Trophoblast cell (in vitro differentiated cells and primary cell): ENCODE measurements at regions not wholly inside any gene's neighbourhood (a gene's known extent, or its start where the extent isn't known, plus 50 kb on each side); places are given as distances from the start of the nearest gene placed in this dataset.

Experiments used
- DNase-seq, 2 donors: peaks; one replicate each; pipeline ENCODE4 v3.0.0-alpha.2; 2016
- H2AFZ ChIP-seq: 2 replicates; pipeline ENCODE4 v1.6.1; 2013; ENCODE audit warnings: low read length, moderate library complexity, mild to moderate bottlenecking; ENCODE audit not compliant: insufficient read depth, poor library complexity
- H2AK5ac ChIP-seq: 2 replicates; pipeline ENCODE4 v1.6.1; 2013; ENCODE audit warnings: mild to moderate bottlenecking, low read length
- H2BK120ac ChIP-seq: 2 replicates; pipeline ENCODE4 v1.6.1; 2013; ENCODE audit warnings: low read length, mild to moderate bottlenecking, moderate library complexity; ENCODE audit not compliant: insufficient read depth, poor library complexity
- H2BK12ac ChIP-seq: 2 replicates; pipeline ENCODE4 v1.6.1; 2013; ENCODE audit warnings: mild to moderate bottlenecking, low read length, moderate library complexity
- H2BK5ac ChIP-seq: 2 replicates; pipeline ENCODE4 v1.6.1; 2013; ENCODE audit warnings: low read length, low read depth, moderate library complexity, mild to moderate bottlenecking; ENCODE audit not compliant: poor library complexity
- H3K14ac ChIP-seq: 2 replicates; pipeline ENCODE4 v1.6.1; 2013; ENCODE audit warnings: mild to moderate bottlenecking, low read length
- H3K18ac ChIP-seq: 2 replicates; pipeline ENCODE4 v1.6.1; 2013; ENCODE audit warnings: mild to moderate bottlenecking, low read length
- H3K23ac ChIP-seq: 2 replicates; pipeline ENCODE4 v1.6.1; 2013; ENCODE audit warnings: low read length
- H3K27ac ChIP-seq: 2 replicates; pipeline ENCODE4 v1.5.1; 2013; ENCODE audit warnings: low read depth, mild to moderate bottlenecking, inconsistent platforms, low read length, moderate library complexity
- H3K27me3 ChIP-seq: 2 replicates; pipeline ENCODE4 v1.6.1; 2013; ENCODE audit warnings: inconsistent platforms, mild to moderate bottlenecking, low read length, moderate library complexity; ENCODE audit not compliant: insufficient read depth
- H3K36me3 ChIP-seq, 2 experiments: 1 replicate in 1 of 2; 2 replicates in 1 of 2; pipeline ENCODE4 v1.6.1; 2013; ENCODE audit warnings: low read length in 2 of 2, mild to moderate bottlenecking in 2 of 2, moderate library complexity in 1 of 2; ENCODE audit not compliant: insufficient read depth in 2 of 2, control insufficient read depth in 1 of 2
- H3K4ac ChIP-seq: 2 replicates; pipeline ENCODE4 v1.6.1; 2013; ENCODE audit warnings: low read depth, mild to moderate bottlenecking, low read length, moderate library complexity
- H3K4me1 ChIP-seq, 2 experiments: 1 replicate in 1 of 2; 2 replicates in 1 of 2; pipeline ENCODE4 v1.6.1; 2013; ENCODE audit warnings: low read length in 2 of 2, mild to moderate bottlenecking in 2 of 2, moderate library complexity in 1 of 2; ENCODE audit not compliant: insufficient read depth in 2 of 2, control insufficient read depth in 1 of 2
- H3K4me2 ChIP-seq: 2 replicates; pipeline ENCODE4 v1.6.1; 2013; ENCODE audit warnings: inconsistent platforms, mild to moderate bottlenecking, low read length, moderate library complexity
- H3K4me3 ChIP-seq: 2 replicates; pipeline ENCODE4 v1.5.1; 2013; ENCODE audit warnings: mild to moderate bottlenecking, low read depth, low read length, inconsistent platforms
- H3K79me1 ChIP-seq: one replicate; pipeline ENCODE4 v1.6.1; 2013; ENCODE audit warnings: low read length
- H3K79me2 ChIP-seq: 2 replicates; pipeline ENCODE4 v1.6.1; 2013; ENCODE audit warnings: low read length, mild to moderate bottlenecking; ENCODE audit not compliant: control insufficient read depth, insufficient read depth, poor library complexity
- H3K9ac ChIP-seq: 2 replicates; pipeline ENCODE4 v1.6.1; 2013; ENCODE audit warnings: mild to moderate bottlenecking, low read length
- H3K9me3 ChIP-seq: 2 replicates; pipeline ENCODE4 v1.6.1; 2013; ENCODE audit warnings: low read depth, mild to moderate bottlenecking, control low read depth, inconsistent platforms, low read length; ENCODE audit not compliant: insufficient read depth
- H4K12ac ChIP-seq: 2 replicates; pipeline ENCODE4 v1.6.1; 2013; ENCODE audit warnings: low read depth, mild to moderate bottlenecking, low read length, moderate library complexity
- H4K8ac ChIP-seq: 2 replicates; pipeline ENCODE4 v1.6.1; 2013; ENCODE audit warnings: low read depth, mild to moderate bottlenecking, low read length, moderate library complexity
- H4K91ac ChIP-seq: one replicate; pipeline ENCODE4 v1.6.1; 2013; ENCODE audit warnings: low read depth, mild to moderate bottlenecking, low read length, moderate library complexity
- WGBS: extraction: QIAGEN DNeasy Blood & Tissue Kit; methylation state at CpG from one replicate; pipeline ENCODE4 v1.1.7; 2013; ENCODE audit warnings: missing lambda C conversion rate; ENCODE audit not compliant: insufficient read length, insufficient coverage; ENCODE audit errors: extremely low coverage; 5-methylcytosine and 5-hydroxymethylcytosine counted together

DNA sequence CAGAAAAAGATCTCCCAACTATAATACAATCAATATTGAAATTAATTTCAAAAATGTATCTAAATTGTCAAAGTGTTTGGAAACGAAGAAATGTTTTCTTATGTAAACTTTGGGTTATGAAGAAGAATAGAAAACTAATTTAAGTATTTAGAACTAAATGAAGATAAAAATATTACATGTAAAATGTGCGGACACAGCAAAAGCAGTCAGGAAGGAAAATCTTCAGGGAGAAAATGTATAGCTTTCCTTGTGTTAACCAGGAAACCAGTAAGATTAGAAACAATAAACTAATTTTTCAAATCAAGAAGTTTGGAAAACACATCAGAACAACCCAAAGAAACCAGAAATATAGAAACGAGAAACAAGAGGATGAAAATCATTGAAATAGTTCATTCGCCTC, 466.5 kb downstream of the BRD1 start:
- no peak overlapping the region for H3K4me2 ChIP-seq
- H3K9me3 ChIP-seq = peaks cover 2% of the 10 kb centered on the region
- no peak overlapping the region for H3K14ac ChIP-seq
- H3K36me3 ChIP-seq = no peaks in the 10 kb centered on the region
- H3K4me1 ChIP-seq = no peaks in the 10 kb centered on the region
- no peak overlapping the region for H2AFZ ChIP-seq
- H4K12ac ChIP-seq = no peak overlapping the region
- H3K79me1 ChIP-seq = no peaks in the 10 kb centered on the region
- H2AK5ac ChIP-seq = no peak overlapping the region
- H3K4me3 ChIP-seq = no peak overlapping the region
- H3K18ac ChIP-seq = no peak overlapping the region
- peaks cover 2% of the 10 kb centered on the region for H3K27me3 ChIP-seq
- no peak overlapping the region for H2BK120ac ChIP-seq
- no peak overlapping the region for H4K8ac ChIP-seq
- H3K27ac ChIP-seq = no peak overlapping the region
- no peak overlapping the region for H2BK12ac ChIP-seq
- no peak overlapping the region for H3K23ac ChIP-seq
- H3K4ac ChIP-seq = no peak overlapping the region
- H2BK5ac ChIP-seq = no peak overlapping the region
- no peak overlapping the region for H4K91ac ChIP-seq
- DNase-seq = no peak
- H3K9ac ChIP-seq = no peak overlapping the region
- no CpG with 5 or more reads among the region's 4 CpGs for WGBS
- no peaks in the 10 kb centered on the region for H3K79me2 ChIP-seq

DNA sequence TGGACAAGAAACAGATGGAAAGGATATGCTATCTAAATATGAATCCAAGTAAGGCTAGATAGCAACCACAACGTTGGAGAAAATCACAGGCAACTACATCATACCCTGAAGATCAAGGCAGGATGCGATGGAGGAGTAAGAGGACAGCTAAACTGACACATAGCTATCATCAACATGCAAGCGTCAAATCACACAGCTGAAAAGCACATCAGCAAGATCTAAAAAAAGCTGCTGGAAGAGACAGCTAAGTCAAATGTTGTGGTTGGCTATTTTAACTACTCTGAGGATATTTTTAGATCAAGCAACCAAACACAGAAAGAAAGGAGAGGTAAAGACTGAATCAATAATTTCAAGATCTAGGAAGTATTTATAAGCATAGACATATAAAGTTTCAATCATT, 466.9 kb downstream of the BRD1 start:
- Histone ChIP-seq H3K79me1 (no peaks in the 10 kb centered on the region), H3K27ac (no peak overlapping the region), H3K4ac (no peak overlapping the region), H4K91ac (no peak overlapping the region), H3K23ac (no peak overlapping the region), H3K9ac (no peak overlapping the region), H3K14ac (no peak overlapping the region), H3K27me3 (peaks cover 2% of the 10 kb centered on the region), H4K8ac (no peak overlapping the region), H3K4me1 (no peaks in the 10 kb centered on the region), H3K36me3 (no peaks in the 10 kb centered on the region), H3K4me2 (no peak overlapping the region), H2BK120ac (no peak overlapping the region), H3K18ac (no peak overlapping the region), H2BK12ac (no peak overlapping the region), H3K79me2 (no peaks in the 10 kb centered on the region), H4K12ac (no peak overlapping the region), H3K4me3 (no peak overlapping the region), H2AFZ (no peak overlapping the region), H2BK5ac (no peak overlapping the region), H3K9me3 (peaks cover 2% of the 10 kb centered on the region), H2AK5ac (no peak overlapping the region)
- DNase-seq = no peak
- no CpG with 5 or more reads among the region's 3 CpGs for WGBS

DNA sequence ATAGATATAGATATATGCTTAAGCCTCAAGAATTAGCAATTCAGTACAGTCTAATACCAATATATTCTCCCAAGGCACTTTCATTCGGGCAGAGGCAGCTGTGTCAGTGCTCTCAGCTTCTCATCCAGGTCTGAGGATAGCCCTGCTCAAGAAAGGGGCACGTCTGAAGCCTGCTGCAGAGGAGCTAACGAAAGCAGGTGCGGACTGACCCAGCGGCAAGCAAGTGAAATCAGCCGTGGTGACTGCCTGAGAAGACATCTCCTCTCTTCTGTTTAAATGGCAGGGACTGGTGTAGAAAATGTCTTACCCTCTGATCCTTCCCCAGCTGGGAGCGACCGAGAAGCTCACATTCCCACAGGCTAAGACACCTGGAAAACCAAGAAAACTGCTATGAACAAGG, 468.6 kb downstream of the BRD1 start:
- H2BK120ac ChIP-seq = no peak overlapping the region
- H2BK5ac ChIP-seq = no peak overlapping the region
- H4K91ac ChIP-seq = no peak overlapping the region
- peaks cover 3 to 5% of the 10 kb centered on the region in 2 experiments for H3K4me1 ChIP-seq
- no peak overlapping the region for H2AK5ac ChIP-seq
- no peak overlapping the region for H4K8ac ChIP-seq
- H3K4me2 ChIP-seq = no peak overlapping the region
- H3K36me3 ChIP-seq = no peaks in the 10 kb centered on the region
- no CpG with 5 or more reads among the region's 8 CpGs for WGBS
- H2BK12ac ChIP-seq = no peak overlapping the region
- no peak overlapping the region for H3K14ac ChIP-seq
- no peak overlapping the region for H2AFZ ChIP-seq
- DNase-seq = no peak
- no peak overlapping the region for H3K23ac ChIP-seq
- H4K12ac ChIP-seq = no peak overlapping the region
- H3K9ac ChIP-seq = no peak overlapping the region
- no peak overlapping the region for H3K4ac ChIP-seq
- peaks cover 2% of the 10 kb centered on the region for H3K9me3 ChIP-seq
- no peak overlapping the region for H3K4me3 ChIP-seq
- no peak overlapping the region for H3K18ac ChIP-seq
- H3K27ac ChIP-seq = no peak overlapping the region
- H3K79me1 ChIP-seq = no peaks in the 10 kb centered on the region
- H3K79me2 ChIP-seq = no peaks in the 10 kb centered on the region
- peaks cover 2% of the 10 kb centered on the region for H3K27me3 ChIP-seq

DNA sequence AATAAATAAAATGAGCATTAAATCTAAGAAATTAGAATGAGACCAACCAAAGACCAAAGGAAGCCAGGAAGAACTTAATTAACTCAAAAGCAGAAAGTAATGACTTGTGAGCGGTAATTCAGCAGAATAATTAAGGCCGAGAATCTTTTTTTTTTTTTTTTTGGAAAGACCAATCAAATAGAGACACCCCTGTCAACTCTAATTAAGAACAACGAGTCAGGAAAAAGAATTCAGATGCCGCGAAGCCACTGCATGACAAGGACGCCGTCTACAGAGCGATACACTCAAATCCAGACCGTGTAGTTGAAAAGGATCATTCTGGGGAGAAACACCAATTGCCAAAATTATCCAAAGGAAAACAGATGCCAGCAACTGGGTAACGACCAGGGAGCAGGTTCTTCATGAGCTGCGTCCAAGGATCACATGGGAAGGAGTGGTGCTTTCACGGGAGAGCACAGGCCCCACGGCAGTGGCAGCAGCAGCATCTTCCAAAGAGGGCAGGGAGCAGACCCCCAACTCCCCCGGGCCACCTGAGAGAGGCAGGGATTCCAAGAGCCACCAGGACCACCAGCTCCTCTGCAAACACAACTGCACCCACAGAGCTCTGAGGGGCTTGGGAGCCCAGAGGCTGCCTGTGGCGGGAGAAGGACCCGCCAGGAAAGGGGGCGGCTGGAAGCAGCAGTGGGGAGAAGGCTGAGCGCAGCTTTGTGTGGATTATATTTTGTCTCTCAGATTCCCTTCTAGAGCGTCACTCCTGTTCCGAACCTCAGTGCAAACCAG, 469.8 kb downstream of the BRD1 start:
- DNase-seq = no peak
- no peaks in the 10 kb centered on the region for H3K79me1 ChIP-seq
- peaks cover 2% of the 10 kb centered on the region for H3K27me3 ChIP-seq
- peaks cover 3 to 5% of the 10 kb centered on the region in 2 experiments for H3K4me1 ChIP-seq
- no peaks in the 10 kb centered on the region for H3K36me3 ChIP-seq
- no peak overlapping the region for H3K23ac ChIP-seq
- no peak overlapping the region for H4K91ac ChIP-seq
- H3K14ac ChIP-seq = no peak overlapping the region
- H3K4me3 ChIP-seq = no peak overlapping the region
- H3K79me2 ChIP-seq = no peaks in the 10 kb centered on the region
- H3K18ac ChIP-seq = no peak overlapping the region
- no peak overlapping the region for H3K4me2 ChIP-seq
- no peak overlapping the region for H2BK120ac ChIP-seq
- no peak overlapping the region for H4K12ac ChIP-seq
- no peak overlapping the region for H3K4ac ChIP-seq
- H2BK5ac ChIP-seq = no peak overlapping the region
- H4K8ac ChIP-seq = no peak overlapping the region
- no peak overlapping the region for H2AK5ac ChIP-seq
- no peak overlapping the region for H3K27ac ChIP-seq
- no peak overlapping the region for H2AFZ ChIP-seq
- no peak overlapping the region for H2BK12ac ChIP-seq
- no CpG with 5 or more reads among the region's 20 CpGs for WGBS
- no peak overlapping the region for H3K9ac ChIP-seq
- H3K9me3 ChIP-seq = no peaks in the 10 kb centered on the region
